ENCODE measurements at regions not wholly inside any gene's neighbourhood (a gene's known extent, or its start where the extent isn't known, plus 50 kb on each side); places are given as distances from the start of the nearest gene placed in this dataset.
"Not testable (repeated sequence)": the region's sequence is repeated elsewhere in the genome, so short reads cannot be mapped to it uniquely, and the experiment has no call there.

GRCh38 chr10:78199759-78200158 lies 166.1 kb downstream of the RPS24 start:
- intact Hi-C loops (cut with DNase I) = no loop called here
- DNase-seq (ENCODE audit: missing footprints) (no peak), ATAC-seq (no peak)

GRCh38 chr10:78200686-78201085 lies 167.0 kb downstream of the RPS24 start:
- no peak for ATAC-seq
- intact Hi-C loops (cut with DNase I) = no loop called here
- no peak for DNase-seq (ENCODE audit: missing footprints)

- ATAC-seq = no peak
- intact Hi-C loops (cut with DNase I) = no loop called here
- no peak for DNase-seq (ENCODE audit: missing footprints)
Measured at GRCh38 chr10:78202386-78202785, 168.7 kb downstream of the RPS24 start.

- intact Hi-C loops (cut with DNase I) = no loop called here
- DNase-seq (ENCODE audit: missing footprints) = no peak
- ATAC-seq = peak; percentile 86
Measured at GRCh38 chr10:78203915-78204818, 170.5 kb downstream of the RPS24 start.

GRCh38 chr10:78205457-78206016 lies 171.9 kb downstream of the RPS24 start:
- DNase-seq (ENCODE audit: missing footprints) (no peak), ATAC-seq (no peak)
- intact Hi-C loops (cut with DNase I) = no loop called here

- DNase-seq (ENCODE audit: missing footprints) (no peak), ATAC-seq (no peak)
- intact Hi-C loops (cut with DNase I) = no loop called here
Measured at GRCh38 chr10:78207216-78207615, 173.6 kb downstream of the RPS24 start.

GRCh38 chr10:78207776-78208175 lies 174.1 kb downstream of the RPS24 start:
- ATAC-seq (no peak), DNase-seq (ENCODE audit: missing footprints) (no peak)
- intact Hi-C loops (cut with DNase I) = no loop called here

- DNase-seq (ENCODE audit: missing footprints) = no peak
- ATAC-seq = no peak
- intact Hi-C loops (cut with DNase I) = loop anchor here (5.0 kb wide), 3 partner anchors 372 to 857 kb away; partner anchors contain the start of gene ZMIZ1
Measured at GRCh38 chr10:78209970-78210369, 176.3 kb downstream of the RPS24 start.

- intact Hi-C loops (cut with DNase I) = loop anchor here (5.0 kb wide), 3 partner anchors 372 to 857 kb away; partner anchors contain the start of gene ZMIZ1
- ATAC-seq = no peak
- DNase-seq (ENCODE audit: missing footprints) = no peak
Measured at GRCh38 chr10:78210548-78210947, 176.9 kb downstream of the RPS24 start.

- intact Hi-C loops (cut with DNase I) = loop anchor here (5.0 kb wide), 3 partner anchors 371 to 856 kb away; partner anchors contain the start of gene ZMIZ1
- no peak for DNase-seq (ENCODE audit: missing footprints)
Measured at GRCh38 chr10:78210976-78211375, 177.3 kb downstream of the RPS24 start.

GRCh38 chr10:78211561-78212051 lies 177.9 kb downstream of the RPS24 start:
- DNase-seq (ENCODE audit: missing footprints) (no peak), ATAC-seq (peak; percentile 2)
- intact Hi-C loops (cut with DNase I) = loop anchor here (5.0 kb wide), 3 partner anchors 371 to 856 kb away; partner anchors contain the start of gene ZMIZ1

More at GRCh38 chr10:78210976-78211375, 177.3 kb downstream of the RPS24 start:
- ATAC-seq = no peak

- peak; percentile 56 for ATAC-seq
- DNase-seq (ENCODE audit: missing footprints) = no peak
- intact Hi-C loops (cut with DNase I) = loop anchor here (5.0 kb wide), 3 partner anchors 370 to 855 kb away; partner anchors contain the start of gene ZMIZ1
Measured at GRCh38 chr10:78212060-78212785, 178.6 kb downstream of the RPS24 start.

GRCh38 chr10:78212786-78213175 lies 179.1 kb downstream of the RPS24 start:
- intact Hi-C loops (cut with DNase I) = loop anchor here (5.0 kb wide), 3 partner anchors 370 to 855 kb away; partner anchors contain the start of gene ZMIZ1
- DNase-seq (ENCODE audit: missing footprints) (no peak), ATAC-seq (no peak)

- intact Hi-C loops (cut with DNase I) = loop anchor here (2.0 to 5.0 kb wide), 7 partner anchors 62 to 980 kb away; partner anchors contain the start of gene ZMIZ1
- no peak for DNase-seq (ENCODE audit: missing footprints)
- peak; percentile 20 for ATAC-seq
Measured at GRCh38 chr10:78214955-78215354, 181.3 kb downstream of the RPS24 start.

GRCh38 chr10:78215645-78216044 lies 182.0 kb downstream of the RPS24 start:
- ATAC-seq (peak; percentile 84), DNase-seq (ENCODE audit: missing footprints) (peak; percentile 82)
- intact Hi-C loops (cut with DNase I) = loop anchor here (2.0 to 5.0 kb wide), 4 partner anchors 62 to 979 kb away; no protein-coding TSS in a partner anchor

- intact Hi-C loops (cut with DNase I) = loop anchor here (5.0 kb wide), 3 partner anchors 60 to 190 kb away; no protein-coding TSS in a partner anchor
Measured at GRCh38 chr10:78217336-78217735, 183.7 kb downstream of the RPS24 start.

GRCh38 chr10:78218798-78219490 lies 185.3 kb downstream of the RPS24 start:
- DNase-seq (ENCODE audit: missing footprints) (no peak), ATAC-seq (no peak)
- intact Hi-C loops (cut with DNase I) = loop anchor here (5.0 kb wide), 3 partner anchors 58 to 188 kb away; no protein-coding TSS in a partner anchor

More at GRCh38 chr10:78217336-78217735, 183.7 kb downstream of the RPS24 start:
- ATAC-seq (no peak), DNase-seq (ENCODE audit: missing footprints) (no peak)

GRCh38 chr10:78219568-78219967 lies 185.9 kb downstream of the RPS24 start:
- not testable (repeated sequence) for ATAC-seq; DNase-seq (ENCODE audit: missing footprints)
- intact Hi-C loops (cut with DNase I) = loop anchor here (5.0 kb wide), 3 partner anchors 58 to 188 kb away; no protein-coding TSS in a partner anchor

All from Right ventricle myocardium inferior (tissue), 1 donor.